Pancreas (tissue), 10 donors: ENCODE measurements at regions not wholly inside any gene's neighbourhood (a gene's known extent, or its start where the extent isn't known, plus 50 kb on each side); places are given as distances from the start of the nearest gene placed in this dataset.

Experiments used
- ATAC-seq, 4 donors: fragments of 200-7000 bp; cut with Tn5 transposase; one replicate each; pipeline versions ENCODE4 v1.8.0 to v1.9.1; 2020; ENCODE audit warnings: mild to moderate bottlenecking in 4 of 4, moderate library complexity in 4 of 4
- DNase-seq, 6 donors: peaks; one replicate each; pipeline ENCODE4 v3.0.0-alpha.2; 2020
- FAIRE-seq: peaks from 2 replicates; lab custom pipeline; 2012; peaks lifted over from hg19 to GRCh38; lab: Jason Lieb, UNC
- H3K27ac ChIP-seq, 4 donors: fragments of 200-600 bp; sonication (generic); 1 replicate in 3 of 4; 2 replicates in 1 of 4; pipeline versions ENCODE4 v1.5.0 to v1.8.0; 2020
- H3K27me3 ChIP-seq, 4 donors: fragments of 200-600 bp; one replicate each; pipeline ENCODE4 v1.8.0; 2021
- H3K36me3 ChIP-seq, 3 donors: fragments of 200-600 bp; sonication (generic) in 1 of 3; one replicate each; pipeline versions ENCODE4 v1.5.0 to v1.8.0; 2020 to 2021
- H3K4me1 ChIP-seq, 3 donors: fragments of 200-600 bp; one replicate each; pipeline ENCODE4 v1.8.0; 2021
- H3K4me3 ChIP-seq, 4 donors: fragments of 200-600 bp; sonication (generic) in 2 of 4; one replicate each; pipeline versions ENCODE4 v1.5.0 to v1.8.0; 2020 to 2021
- H3K9me3 ChIP-seq, 4 donors: fragments of 200-600 bp; one replicate each; pipeline ENCODE4 v1.8.0; 2021
- WGBS, 2 donors: extraction: QIAGEN DNeasy Blood & Tissue Kit; methylation state at CpG; one replicate each; pipeline ENCODE4 v1.1.7; 2013; 5-methylcytosine and 5-hydroxymethylcytosine counted together
- intact Hi-C, 3 donors: fragments of 100-400 bp; cut with DNase I; formaldehyde crosslinking; loops; one replicate each; pipeline versions ENCODE4 v1.11.1 to v1.14.2; 2022
- TF ChIP-seq, protein P1 (sequence below), 4 donors: fragments of 200-600 bp; sonication (generic) in 3 of 4; IDR thresholded peaks; one replicate each; pipeline versions ENCODE4 v1.5.0 to v1.8.0; 2021; ENCODE audit warnings: antibody characterized with exemption in 4 of 4
- donor health status: healthy with polysubstance abuse.
- donor health status: DM: no; HTN: no; CAD: no; lungs with moderate emphysema.
- donor health status: DM: no; HTN: no; CAD: no.
- donor health status: control.
- donor health status: control.
- donor health status: Bipolar disorder and iron deficiency.
- donor health status: DM: yes; HTN: yes; CAD: no.
- donor health status: DM: no; HTN: no; CAD: no.
- donor health status: DM: no; HTN: no; CAD: no.
- donor health status: DM: yes; HTN: yes; CAD: no.

DNA sequence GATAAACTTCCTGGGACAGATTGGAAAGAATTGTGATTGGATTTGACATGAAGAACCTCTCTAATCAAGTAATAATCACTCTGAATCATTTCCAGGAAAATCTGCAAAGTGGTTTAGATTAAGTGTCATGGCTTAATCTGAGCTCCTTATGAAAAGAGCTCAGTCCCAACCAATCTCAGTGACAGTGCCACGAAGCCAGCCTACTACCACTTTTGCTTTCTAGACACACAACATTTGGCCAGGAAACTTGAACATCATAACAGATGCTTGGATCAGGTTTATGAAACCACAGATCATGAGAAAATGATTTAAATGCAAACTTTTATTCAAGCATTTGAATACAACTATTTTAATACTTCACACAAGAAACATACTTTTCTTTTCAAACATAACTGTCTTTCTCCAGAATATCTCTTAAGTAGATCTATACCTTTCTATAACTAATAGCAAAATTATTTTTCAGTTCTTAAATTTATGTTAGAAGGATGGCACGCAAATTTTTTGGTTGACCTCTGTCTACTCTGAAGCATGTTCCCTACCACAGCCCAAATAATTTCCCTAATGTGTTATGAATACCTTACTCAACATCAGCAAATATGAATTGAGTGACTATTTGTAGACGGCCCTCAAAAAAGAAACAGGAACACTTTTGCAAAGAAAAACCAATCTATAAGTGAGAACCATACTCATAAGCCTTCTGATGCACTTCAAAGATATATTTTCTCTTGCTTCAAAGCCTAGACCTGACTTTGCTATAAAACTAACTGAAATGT is 495.0 kb upstream of the ZNF385D start:
- FAIRE-seq (no peak), ATAC-seq (no peak)

GRCh38 chr3:22249658-22250057 is 498.6 kb upstream of the ZNF385D start:
- Histone ChIP-seq H3K27me3 (no peaks in the 10 kb centered on the region), H3K4me3 (no peak overlapping the region), H3K4me1 (no peaks in the 10 kb centered on the region), H3K9me3 (no peaks in the 10 kb centered on the region), H3K36me3 (no peaks in the 10 kb centered on the region), H3K27ac (no peak overlapping the region)
- intact Hi-C loops: no loop called here
- no peak for FAIRE-seq
- no peak for ATAC-seq
- DNase-seq: no peak
- TF ChIP-seq, protein P1, sequence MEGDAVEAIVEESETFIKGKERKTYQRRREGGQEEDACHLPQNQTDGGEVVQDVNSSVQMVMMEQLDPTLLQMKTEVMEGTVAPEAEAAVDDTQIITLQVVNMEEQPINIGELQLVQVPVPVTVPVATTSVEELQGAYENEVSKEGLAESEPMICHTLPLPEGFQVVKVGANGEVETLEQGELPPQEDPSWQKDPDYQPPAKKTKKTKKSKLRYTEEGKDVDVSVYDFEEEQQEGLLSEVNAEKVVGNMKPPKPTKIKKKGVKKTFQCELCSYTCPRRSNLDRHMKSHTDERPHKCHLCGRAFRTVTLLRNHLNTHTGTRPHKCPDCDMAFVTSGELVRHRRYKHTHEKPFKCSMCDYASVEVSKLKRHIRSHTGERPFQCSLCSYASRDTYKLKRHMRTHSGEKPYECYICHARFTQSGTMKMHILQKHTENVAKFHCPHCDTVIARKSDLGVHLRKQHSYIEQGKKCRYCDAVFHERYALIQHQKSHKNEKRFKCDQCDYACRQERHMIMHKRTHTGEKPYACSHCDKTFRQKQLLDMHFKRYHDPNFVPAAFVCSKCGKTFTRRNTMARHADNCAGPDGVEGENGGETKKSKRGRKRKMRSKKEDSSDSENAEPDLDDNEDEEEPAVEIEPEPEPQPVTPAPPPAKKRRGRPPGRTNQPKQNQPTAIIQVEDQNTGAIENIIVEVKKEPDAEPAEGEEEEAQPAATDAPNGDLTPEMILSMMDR (IDR thresholded peaks at IDR 0.05): no peak

More for the DNA sequence above, 495.0 kb upstream of the ZNF385D start:
- no peak for DNase-seq
- Histone ChIP-seq H3K9me3 (no peaks in the 10 kb centered on the region), H3K27ac (no peak overlapping the region), H3K4me3 (no peak overlapping the region), H3K36me3 (no peaks in the 10 kb centered on the region), H3K4me1 (no peaks in the 10 kb centered on the region), H3K27me3 (no peaks in the 10 kb centered on the region)
- WGBS, 2 donors: 64 to 67% methylated on average over 3 of the region's 3 CpGs
- intact Hi-C loops: no loop called here
- TF ChIP-seq, protein P1 (IDR thresholded peaks at IDR 0.05): no peak

- no peaks in the 10 kb centered on the region for H3K27me3 ChIP-seq
- no peak for FAIRE-seq
- no peak overlapping the region for H3K4me3 ChIP-seq
- H3K4me1 ChIP-seq: no peaks in the 10 kb centered on the region
- TF ChIP-seq, protein P1 (IDR thresholded peaks at IDR 0.05): no peak
- no peaks in the 10 kb centered on the region for H3K9me3 ChIP-seq
- ATAC-seq: no peak
- 42 to 48% methylated on average over 2 of the region's 2 CpGs for WGBS, 2 donors
- intact Hi-C loops: no loop called here
- H3K36me3 ChIP-seq: no peaks in the 10 kb centered on the region
- no peak overlapping the region for H3K27ac ChIP-seq
- DNase-seq: no peak
Measured at GRCh38 chr3:22257252-22257651, 506.2 kb upstream of the ZNF385D start.

- no peaks in the 10 kb centered on the region for H3K36me3 ChIP-seq
- FAIRE-seq: no peak
- H3K4me1 ChIP-seq: no peaks in the 10 kb centered on the region
- no peak overlapping the region for H3K27ac ChIP-seq
- H3K9me3 ChIP-seq: no peaks in the 10 kb centered on the region
- no peak overlapping the region for H3K4me3 ChIP-seq
- ATAC-seq: no peak
- TF ChIP-seq, protein P1 (IDR thresholded peaks at IDR 0.05): no peak
- no peak for DNase-seq
- intact Hi-C loops: no loop called here
- WGBS, 2 donors: 32 to 48% methylated on average over 2 of the region's 2 CpGs
- H3K27me3 ChIP-seq: no peaks in the 10 kb centered on the region
Measured at GRCh38 chr3:22262386-22262785, 511.4 kb upstream of the ZNF385D start.

DNA sequence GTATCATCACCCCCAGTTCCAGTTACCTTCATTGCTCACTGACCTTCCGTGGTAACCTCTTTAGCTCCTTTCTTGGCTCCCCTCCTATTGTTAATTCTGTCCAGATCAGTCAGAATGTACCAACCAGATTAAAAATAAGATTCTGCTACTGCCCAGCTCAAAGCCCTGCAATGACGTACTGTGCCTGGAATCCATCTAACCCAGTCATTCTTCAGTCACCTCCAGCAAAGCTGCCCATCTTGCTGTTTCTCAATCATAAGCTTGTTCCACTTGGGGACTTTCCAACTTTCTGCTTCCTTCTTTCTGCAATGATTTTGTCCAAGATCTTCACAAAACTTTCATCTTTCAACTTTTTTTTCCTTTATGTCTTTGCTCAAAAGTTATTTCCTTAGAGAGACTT is 512.0 kb upstream of the ZNF385D start:
- Histone ChIP-seq H3K36me3 (no peaks in the 10 kb centered on the region), H3K9me3 (no peaks in the 10 kb centered on the region), H3K27ac (no peak overlapping the region), H3K4me3 (no peak overlapping the region), H3K27me3 (no peaks in the 10 kb centered on the region), H3K4me1 (no peaks in the 10 kb centered on the region)
- 55 to 71% methylated on average over 2 of the region's 2 CpGs for WGBS, 2 donors
- no peak for FAIRE-seq
- TF ChIP-seq, protein P1 (IDR thresholded peaks at IDR 0.05): no peak
- no peak for ATAC-seq
- intact Hi-C loops: no loop called here
- DNase-seq: no peak
